ENCODE measurements at regions not wholly inside any gene's neighbourhood (a gene's known extent, or its start where the extent isn't known, plus 50 kb on each side); places are given as distances from the start of the nearest gene placed in this dataset.

DNA sequence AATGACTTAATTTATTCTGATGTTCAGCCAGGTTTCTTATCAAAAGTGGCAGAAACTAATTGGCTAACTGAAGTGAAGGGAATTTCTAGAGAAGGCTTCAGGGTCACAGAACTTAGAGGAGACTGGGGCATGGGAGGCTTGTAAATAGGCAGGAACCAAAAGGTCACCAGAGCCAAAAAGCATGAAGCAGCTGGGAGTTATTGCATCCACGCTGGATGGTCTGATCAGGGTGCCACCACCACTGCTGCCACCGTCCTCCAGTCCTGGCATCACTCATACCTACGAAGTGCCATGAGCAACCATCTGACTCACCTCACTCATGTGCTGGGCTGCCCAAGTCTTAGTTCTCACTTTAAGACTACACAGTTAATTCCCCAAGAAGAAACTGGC, 82.5 kb upstream of the DPH5 start:
- H3K27me3 Mint-ChIP-seq (ENCODE audit: unreplicated experiment): no peaks in the 10 kb centered on the region
- no peak overlapping the region for H3K4me3 Mint-ChIP-seq (ENCODE audit: unreplicated experiment)
- DNase-seq (ENCODE audit: low spot score): no peak
- no peaks in the 10 kb centered on the region for H3K9me3 Mint-ChIP-seq (ENCODE audit: unreplicated experiment)
- H3K36me3 Mint-ChIP-seq (ENCODE audit: low read depth, unreplicated experiment): no peaks in the 10 kb centered on the region
- H3K27ac Mint-ChIP-seq (ENCODE audit: unreplicated experiment): no peak overlapping the region
- TF ChIP-seq, protein P1, sequence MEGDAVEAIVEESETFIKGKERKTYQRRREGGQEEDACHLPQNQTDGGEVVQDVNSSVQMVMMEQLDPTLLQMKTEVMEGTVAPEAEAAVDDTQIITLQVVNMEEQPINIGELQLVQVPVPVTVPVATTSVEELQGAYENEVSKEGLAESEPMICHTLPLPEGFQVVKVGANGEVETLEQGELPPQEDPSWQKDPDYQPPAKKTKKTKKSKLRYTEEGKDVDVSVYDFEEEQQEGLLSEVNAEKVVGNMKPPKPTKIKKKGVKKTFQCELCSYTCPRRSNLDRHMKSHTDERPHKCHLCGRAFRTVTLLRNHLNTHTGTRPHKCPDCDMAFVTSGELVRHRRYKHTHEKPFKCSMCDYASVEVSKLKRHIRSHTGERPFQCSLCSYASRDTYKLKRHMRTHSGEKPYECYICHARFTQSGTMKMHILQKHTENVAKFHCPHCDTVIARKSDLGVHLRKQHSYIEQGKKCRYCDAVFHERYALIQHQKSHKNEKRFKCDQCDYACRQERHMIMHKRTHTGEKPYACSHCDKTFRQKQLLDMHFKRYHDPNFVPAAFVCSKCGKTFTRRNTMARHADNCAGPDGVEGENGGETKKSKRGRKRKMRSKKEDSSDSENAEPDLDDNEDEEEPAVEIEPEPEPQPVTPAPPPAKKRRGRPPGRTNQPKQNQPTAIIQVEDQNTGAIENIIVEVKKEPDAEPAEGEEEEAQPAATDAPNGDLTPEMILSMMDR (IDR thresholded peaks at IDR 0.05; ENCODE audit: unreplicated experiment): no peak
- peaks cover 5% of the 10 kb centered on the region for H3K4me1 Mint-ChIP-seq (ENCODE audit: unreplicated experiment)

DNA sequence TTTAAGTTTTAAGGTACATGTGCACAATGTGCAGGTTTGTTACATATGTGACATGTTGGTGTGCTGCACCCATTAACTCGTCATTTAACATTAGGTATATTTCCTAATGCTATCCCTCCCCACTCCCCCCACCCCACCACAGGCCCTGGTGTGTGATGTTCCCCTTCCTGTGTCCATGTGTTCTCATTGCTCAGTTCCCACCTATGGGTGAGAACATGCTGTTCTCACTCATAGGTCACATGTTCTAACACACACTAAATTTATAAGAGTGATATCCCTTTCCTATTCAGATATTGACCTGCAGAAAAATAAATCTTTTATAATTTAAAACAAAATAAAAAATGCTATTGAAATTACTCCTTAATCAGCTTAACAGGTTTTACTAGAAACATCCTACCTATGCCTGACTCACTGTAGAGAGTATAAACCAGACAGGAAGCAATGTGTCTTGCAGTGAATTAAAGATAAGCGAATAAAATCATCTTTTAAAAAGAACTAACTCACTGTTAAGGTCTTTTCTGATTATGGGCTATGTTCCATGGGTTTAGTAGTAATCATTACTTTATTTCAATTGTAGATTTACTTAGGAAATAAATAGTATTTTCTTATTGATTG, 82.0 kb upstream of the DPH5 start:
- no peak for DNase-seq (ENCODE audit: low spot score)

DNA sequence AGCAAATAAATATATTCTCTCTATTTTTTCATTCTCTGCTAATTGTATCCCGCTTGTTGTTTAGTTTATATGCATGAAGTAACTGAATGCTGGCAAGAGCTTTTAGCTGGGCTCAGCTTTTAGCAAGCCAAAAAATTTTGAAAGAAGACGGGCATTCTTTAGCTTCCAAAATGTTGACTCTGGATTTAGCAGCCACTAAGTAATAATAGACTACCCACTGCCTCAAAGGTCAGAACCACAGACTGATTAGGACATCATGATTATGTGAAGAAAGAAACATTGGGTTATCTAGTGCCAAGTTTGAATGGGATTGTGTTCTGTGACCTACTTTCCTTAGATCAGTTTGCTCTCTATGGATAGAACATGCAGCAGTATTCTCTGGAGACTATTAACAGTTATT, 80.3 kb upstream of the DPH5 start:
- DNase-seq (ENCODE audit: low spot score): no peak
- H3K9me3 Mint-ChIP-seq (ENCODE audit: unreplicated experiment): no peaks in the 10 kb centered on the region
- H3K4me1 Mint-ChIP-seq (ENCODE audit: unreplicated experiment): no peaks in the 10 kb centered on the region
- no peaks in the 10 kb centered on the region for H3K36me3 Mint-ChIP-seq (ENCODE audit: low read depth, unreplicated experiment)
- TF ChIP-seq, protein P1 (IDR thresholded peaks at IDR 0.05; ENCODE audit: unreplicated experiment): no peak
- H3K27me3 Mint-ChIP-seq (ENCODE audit: unreplicated experiment): no peaks in the 10 kb centered on the region
- H3K4me3 Mint-ChIP-seq (ENCODE audit: unreplicated experiment): no peak overlapping the region
- no peak overlapping the region for H3K27ac Mint-ChIP-seq (ENCODE audit: unreplicated experiment)

More for the DNA sequence above, 82.0 kb upstream of the DPH5 start:
- H3K36me3 Mint-ChIP-seq (ENCODE audit: low read depth, unreplicated experiment): no peaks in the 10 kb centered on the region
- peaks cover 5% of the 10 kb centered on the region for H3K4me1 Mint-ChIP-seq (ENCODE audit: unreplicated experiment)
- no peaks in the 10 kb centered on the region for H3K27me3 Mint-ChIP-seq (ENCODE audit: unreplicated experiment)
- H3K27ac Mint-ChIP-seq (ENCODE audit: unreplicated experiment): no peak overlapping the region
- TF ChIP-seq, protein P1 (IDR thresholded peaks at IDR 0.05; ENCODE audit: unreplicated experiment): no peak
- H3K4me3 Mint-ChIP-seq (ENCODE audit: unreplicated experiment): no peak overlapping the region
- H3K9me3 Mint-ChIP-seq (ENCODE audit: unreplicated experiment): no peaks in the 10 kb centered on the region

DNA sequence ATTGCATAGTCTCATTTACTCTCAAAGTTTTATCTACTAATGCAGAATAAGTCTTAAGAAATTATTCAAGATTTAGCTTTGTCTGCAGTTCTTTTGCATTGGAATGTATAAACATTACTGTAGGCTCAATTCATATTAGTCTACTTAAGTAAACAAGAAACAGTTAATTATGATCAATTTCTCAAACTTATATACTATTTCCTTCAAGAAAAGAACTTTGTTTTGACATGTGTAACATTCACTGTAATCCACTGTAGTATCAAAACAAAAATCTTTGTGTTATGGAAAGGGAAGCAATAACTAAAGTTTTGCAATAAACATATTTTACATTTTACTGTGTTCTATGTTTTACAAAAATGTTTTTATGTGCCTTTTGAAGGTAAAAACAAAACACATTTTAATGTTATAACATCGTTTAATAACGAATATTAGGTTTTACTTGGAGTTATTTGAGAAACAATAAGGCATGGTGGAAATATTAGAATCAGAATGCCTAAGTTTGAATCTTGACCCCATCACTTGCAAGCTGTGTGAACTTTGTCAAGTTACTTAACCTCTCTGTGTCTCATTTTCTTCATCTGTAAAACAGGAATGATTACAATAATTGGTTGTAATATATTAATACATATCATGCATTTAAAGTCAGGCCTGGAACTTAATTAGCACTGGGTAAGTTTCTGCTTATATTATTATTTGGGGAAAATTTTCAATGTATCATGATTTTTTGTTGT, 77.0 kb upstream of the DPH5 start:
- H3K4me3 Mint-ChIP-seq (ENCODE audit: unreplicated experiment): no peak overlapping the region
- no peaks in the 10 kb centered on the region for H3K36me3 Mint-ChIP-seq (ENCODE audit: low read depth, unreplicated experiment)
- no peak for DNase-seq (ENCODE audit: low spot score)
- TF ChIP-seq, protein P1 (IDR thresholded peaks at IDR 0.05; ENCODE audit: unreplicated experiment): no peak
- no peak overlapping the region for H3K27ac Mint-ChIP-seq (ENCODE audit: unreplicated experiment)
- H3K9me3 Mint-ChIP-seq (ENCODE audit: unreplicated experiment): peaks cover 5% of the 10 kb centered on the region
- no peaks in the 10 kb centered on the region for H3K27me3 Mint-ChIP-seq (ENCODE audit: unreplicated experiment)
- H3K4me1 Mint-ChIP-seq (ENCODE audit: unreplicated experiment): no peaks in the 10 kb centered on the region

DNA sequence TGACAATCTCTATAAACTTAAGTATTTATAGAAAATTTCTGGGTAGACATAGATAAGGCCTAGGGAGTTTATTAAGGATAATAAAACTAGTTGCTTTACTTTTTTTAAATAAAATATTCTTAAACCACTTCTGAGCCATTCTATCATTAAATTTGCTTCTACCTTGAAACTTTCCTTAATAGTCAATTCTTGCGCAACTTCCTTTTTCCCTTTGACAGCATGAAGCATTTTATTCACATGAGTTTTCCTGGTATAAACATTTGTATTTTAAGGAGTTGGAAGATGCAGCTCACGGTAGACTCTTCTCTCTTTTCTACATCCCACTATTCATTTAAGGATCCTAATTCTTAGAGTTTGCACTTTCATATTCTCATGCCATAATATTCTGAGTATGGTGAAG, 75.8 kb upstream of the DPH5 start:
- TF ChIP-seq, protein P1 (IDR thresholded peaks at IDR 0.05; ENCODE audit: unreplicated experiment): no peak
- Mint-ChIP-seq H3K9me3 (ENCODE audit: unreplicated experiment) (peaks cover 6% of the 10 kb centered on the region), H3K4me1 (ENCODE audit: unreplicated experiment) (no peaks in the 10 kb centered on the region), H3K36me3 (ENCODE audit: low read depth, unreplicated experiment) (no peaks in the 10 kb centered on the region), H3K27me3 (ENCODE audit: unreplicated experiment) (no peaks in the 10 kb centered on the region), H3K4me3 (ENCODE audit: unreplicated experiment) (no peak overlapping the region), H3K27ac (ENCODE audit: unreplicated experiment) (no peak overlapping the region)
- DNase-seq (ENCODE audit: low spot score): no peak
